ENCODE measurements at regions not wholly inside any gene's neighbourhood (a gene's known extent, or its start where the extent isn't known, plus 50 kb on each side); places are given as distances from the start of the nearest gene placed in this dataset.

GRCh38 chrX:40908857-40909475, 173.6 kb upstream of the MED14 start:
- Histone ChIP-seq H2BK20ac (ENCODE audit: low read length) (no peak overlapping the region), H3K27me3 (replicated peaks in 1 of 4; ENCODE audit: control insufficient read depth in 3 of 4, extremely low read depth in 1 of 4, insufficient read depth in 3 of 4, low read length in 3 of 4) (no peaks in the 10 kb centered on the region), H2BK5ac (ENCODE audit: low read depth, low read length) (no peak overlapping the region), H3K14ac (ENCODE audit: insufficient read length) (no peak overlapping the region), H2AK5ac (ENCODE audit: low read depth, low read length) (no peak overlapping the region), H4K20me1 (replicated peaks in 1 of 2; ENCODE audit: control insufficient read depth in 1 of 2, insufficient read depth in 2 of 2, low read length in 2 of 2) (no peaks in the 10 kb centered on the region), H2BK12ac (ENCODE audit: low read depth, low read length) (no peak overlapping the region), H3K4me2 (ENCODE audit: insufficient read depth in 1 of 2, low read depth in 2 of 2, low read length in 2 of 2) (no peak overlapping the region), H3K4ac (replicated peaks; ENCODE audit: insufficient read length, low read depth, low read length) (no peak overlapping the region), H3K79me1 (ENCODE audit: low read depth, low read length) (no peaks in the 10 kb centered on the region), H3K79me2 (ENCODE audit: control insufficient read depth in 1 of 2, insufficient read depth in 2 of 2, low read length in 2 of 2) (no peaks in the 10 kb centered on the region), H2BK120ac (replicated peaks; ENCODE audit: low read depth, low read length) (no peak overlapping the region), H3K9ac (replicated peaks in 1 of 4; ENCODE audit: extremely low read depth in 1 of 4, low read depth in 3 of 4, low read length in 3 of 4) (no peak overlapping the region), H4K91ac (replicated peaks; ENCODE audit: insufficient read length, low read length) (no peak overlapping the region), H3K23ac (ENCODE audit: insufficient read length) (no peak overlapping the region), H3K9me3 (ENCODE audit: insufficient read depth in 2 of 2, low read depth in 1 of 2, low read length in 1 of 2) (no peaks in the 10 kb centered on the region), H3K27ac (ENCODE audit: low read depth, low read length) (no peak overlapping the region), H2AFZ (ENCODE audit: low read length) (no peak overlapping the region), H4K5ac (ENCODE audit: insufficient read length, low read depth, low read length) (no peak overlapping the region), H2BK15ac (ENCODE audit: low read length) (no peak overlapping the region), H3K4me1 (replicated peaks in 1 of 4; ENCODE audit: control insufficient read depth in 3 of 4, insufficient read depth in 4 of 4, low read length in 3 of 4) (0 out of 7 replicates have a peak, but pooled peaks cover 0 to 2% (median 0%) of the 10 kb centered on the region in 4 experiments), H3K4me3 (ENCODE audit: extremely low read depth in 1 of 4, insufficient read depth in 2 of 4, low read depth in 3 of 4, low read length in 4 of 4) (no peak overlapping the region), H3K23me2 (ENCODE audit: low read depth, low read length) (no peaks in the 10 kb centered on the region), H4K8ac (ENCODE audit: extremely low read depth, insufficient read depth, low read length) (no peak overlapping the region), H3K18ac (ENCODE audit: extremely low read depth, low read length) (no peak overlapping the region), H3K56ac (replicated peaks; ENCODE audit: insufficient read length, low read depth, low read length) (no peak overlapping the region), H3K36me3 (ENCODE audit: control insufficient read depth in 2 of 4, insufficient read depth in 4 of 4, low read length in 3 of 4) (no peaks in the 10 kb centered on the region)
- ChIA-PET POLR2A (ENCODE audit: partially characterized antibody) (no interaction called here), CTCF (ENCODE audit: partially characterized antibody) (no interaction called here)
- no peak for DNase-seq (ENCODE audit: low read depth in 1 of 2, low spot score in 2 of 2)
- no peak for FAIRE-seq
- TF ChIP-seq ASH2L (IDR thresholded peaks at IDR 0.05; ENCODE audit: low read length) (no peak), SUZ12 (IDR thresholded peaks at IDR 0.05; ENCODE audit: low read length) (no peak), SP4 (IDR thresholded peaks at IDR 0.05; ENCODE audit: low read length) (no peak), POLR2AphosphoS5 (IDR thresholded peaks at IDR 0.05; ENCODE audit: low read depth, low read length) (no peak), CTBP2 (IDR thresholded peaks at IDR 0.05; ENCODE audit: borderline replicate concordance, insufficient read depth, insufficient read length, low read length) (no peak), EGR1 (IDR thresholded peaks at IDR 0.05; ENCODE audit: borderline replicate concordance, low read depth, low read length) (no peak), CBX8 (IDR thresholded peaks at IDR 0.05; ENCODE audit: borderline replicate concordance, low read depth, low read length) (no peak), POLR2A (IDR thresholded peaks at IDR 0.05; ENCODE audit: control extremely low read depth in 1 of 2, low read depth in 2 of 2, low read length in 2 of 2) (no peak), NANOG (IDR thresholded peaks at IDR 0.05; ENCODE audit: insufficient read depth, low read depth, low read length, poor library complexity, severe bottlenecking) (no peak), KDM5A (IDR thresholded peaks at IDR 0.05; ENCODE audit: low read length) (no peak), JUN (IDR thresholded peaks at IDR 0.05; ENCODE audit: low read depth, low read length) (no peak), GTF2F1 (IDR thresholded peaks at IDR 0.05; ENCODE audit: borderline replicate concordance, low read depth, low read length) (no peak), CEBPB (IDR thresholded peaks at IDR 0.05; ENCODE audit: low read depth, low read length) (no peak), FOSL1 (IDR thresholded peaks at IDR 0.05; ENCODE audit: insufficient read depth, low read depth, low read length) (no peak), ATF2 (IDR thresholded peaks at IDR 0.05; ENCODE audit: low read length) (no peak)

All from H1 (cell line).